ENCODE measurements at regions not wholly inside any gene's neighbourhood (a gene's known extent, or its start where the extent isn't known, plus 50 kb on each side); places are given as distances from the start of the nearest gene placed in this dataset.
"Not testable (repeated sequence)": the region's sequence is repeated elsewhere in the genome, so short reads cannot be mapped to it uniquely, and the experiment has no call there.

DNA sequence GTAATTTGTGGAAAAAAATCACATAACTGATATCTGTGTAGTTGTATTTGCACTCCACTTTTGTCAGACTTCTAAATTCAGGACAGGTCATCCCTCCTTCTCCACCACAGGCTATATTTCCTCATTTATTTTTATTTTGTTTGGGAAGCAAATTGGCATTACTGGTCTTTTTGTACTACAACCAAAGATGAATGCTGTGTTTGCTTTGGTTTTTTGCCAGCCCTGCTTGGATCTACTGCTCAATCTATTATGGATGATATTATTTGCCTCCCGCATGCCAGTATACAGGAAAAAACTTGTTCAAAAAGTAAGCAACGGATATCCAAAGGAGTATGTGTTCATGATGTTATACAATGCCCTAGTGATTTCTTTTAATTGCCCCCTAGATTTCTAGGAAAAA, 948.8 kb downstream of the TRHDE start:
- DNase-seq = no peak

DNA sequence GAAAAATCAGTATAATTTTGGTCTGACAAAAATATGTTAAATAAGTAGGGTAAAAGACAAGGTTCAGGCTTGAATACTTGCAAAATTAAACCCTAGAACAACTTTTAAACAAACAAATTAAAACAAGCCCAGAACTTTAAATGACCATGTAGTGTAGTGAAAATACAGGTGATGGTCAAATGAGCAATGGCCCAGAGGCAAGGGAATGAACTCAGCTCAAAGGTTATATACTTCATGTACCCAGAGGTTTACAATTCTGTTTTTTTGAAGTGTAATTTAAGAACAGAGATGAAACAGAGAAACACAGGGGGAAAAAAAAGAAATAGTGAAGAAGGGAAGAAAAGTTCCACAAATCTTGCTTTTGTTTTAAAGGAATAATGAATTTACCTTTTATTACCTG, 949.2 kb downstream of the TRHDE start:
- DNase-seq = no peak

DNA sequence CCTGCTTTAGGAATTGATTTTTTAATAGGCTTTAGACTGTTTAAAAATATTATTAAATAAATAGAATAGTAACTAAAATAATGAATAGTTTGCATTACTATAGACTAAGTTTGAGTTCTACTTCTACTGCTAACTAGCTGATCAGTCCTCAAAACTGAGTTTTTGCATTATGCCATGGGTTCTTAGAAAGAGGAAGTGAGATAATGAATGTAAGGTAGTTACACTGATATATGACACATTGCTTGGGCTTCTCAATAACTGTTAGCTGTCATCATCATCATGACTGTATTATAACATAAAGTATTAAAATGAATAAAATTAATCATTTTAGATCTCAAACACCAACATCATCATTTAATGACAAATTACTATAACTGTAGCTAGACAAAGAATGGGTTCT, 949.7 kb downstream of the TRHDE start:
- DNase-seq = no peak

DNA sequence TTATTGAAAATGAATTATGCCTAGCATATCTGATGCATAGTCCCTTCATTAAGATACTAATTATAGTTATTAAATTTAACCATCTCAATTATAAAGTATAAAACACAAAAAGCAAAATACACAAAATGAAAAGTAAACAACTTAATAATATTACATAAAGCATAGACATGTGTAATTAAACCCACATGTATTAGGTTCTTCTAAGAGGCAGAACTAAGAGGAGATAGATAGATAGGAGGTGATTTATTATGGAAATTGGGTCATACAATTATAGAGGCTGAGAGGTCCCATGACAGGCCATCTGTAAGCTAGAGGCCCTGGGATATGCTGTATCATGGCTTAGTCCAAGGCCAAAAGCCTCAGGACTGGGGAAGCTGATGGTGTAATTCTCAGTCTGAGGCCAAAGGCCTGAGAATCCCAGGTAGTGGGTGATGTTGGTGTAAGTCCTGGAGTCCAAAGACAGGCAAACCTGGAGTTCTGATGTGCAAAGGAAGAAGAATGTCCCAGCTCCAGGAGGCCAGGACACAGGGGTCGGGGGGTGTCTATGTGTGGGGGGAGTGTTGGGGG, 953.3 kb downstream of the TRHDE start:
- DNase-seq = no peak

DNA sequence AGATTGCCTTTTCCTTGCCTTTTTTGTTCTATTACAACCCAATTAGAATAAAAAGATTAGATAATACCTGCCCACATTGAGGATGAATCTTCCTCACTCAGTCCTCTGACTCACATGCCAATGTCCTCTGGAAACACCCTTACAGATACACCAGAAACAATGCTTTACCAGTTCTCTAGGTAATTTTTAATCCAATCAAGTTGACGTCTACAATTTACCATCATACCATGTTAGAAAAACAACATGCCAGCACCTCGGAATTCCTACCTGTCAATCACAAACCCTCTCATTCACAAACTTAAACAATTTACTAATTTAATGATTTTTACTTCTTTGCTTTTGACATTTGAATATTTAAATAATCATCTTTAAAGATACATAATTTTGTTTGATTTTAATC, 953.8 kb downstream of the TRHDE start:
- DNase-seq = no peak

DNA sequence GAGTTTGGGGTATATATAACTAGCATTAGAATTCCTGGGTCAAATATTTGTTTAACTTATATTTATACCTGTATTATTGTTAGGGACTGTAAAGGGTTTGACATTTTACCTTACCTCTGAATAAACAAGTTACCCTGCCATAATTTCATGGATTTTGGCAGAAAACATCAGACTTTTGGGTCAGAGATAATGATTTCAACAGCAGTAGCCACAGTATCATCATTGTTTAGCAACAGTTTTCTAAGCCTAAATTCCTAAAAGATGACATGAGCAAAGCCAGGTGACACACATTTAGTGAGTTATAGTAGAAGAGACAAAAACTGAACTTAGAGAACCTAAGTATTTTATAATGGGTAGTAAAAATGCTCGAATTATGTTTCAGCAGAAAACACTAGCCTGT, 954.4 kb downstream of the TRHDE start:
- DNase-seq = no peak

DNA sequence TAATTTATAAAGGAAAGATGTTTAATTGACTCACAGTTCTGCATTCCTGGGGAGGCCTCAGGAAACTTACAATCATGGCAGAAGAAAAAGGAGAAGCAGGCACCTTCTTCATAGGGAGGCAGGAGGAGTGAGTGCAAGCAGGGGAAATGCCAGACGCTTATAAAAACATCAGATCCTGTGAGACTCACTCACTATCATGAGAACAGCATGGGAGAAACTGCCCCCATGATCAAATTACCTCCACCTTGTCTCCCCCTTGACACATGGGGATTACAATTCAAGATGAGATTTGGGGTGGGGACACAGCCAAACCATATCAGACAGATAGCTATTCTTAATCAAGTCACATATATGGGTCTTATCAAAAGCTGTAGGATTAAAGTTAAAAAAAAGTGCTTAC, 956.7 kb downstream of the TRHDE start:
- not testable (repeated sequence) for DNase-seq

DNA sequence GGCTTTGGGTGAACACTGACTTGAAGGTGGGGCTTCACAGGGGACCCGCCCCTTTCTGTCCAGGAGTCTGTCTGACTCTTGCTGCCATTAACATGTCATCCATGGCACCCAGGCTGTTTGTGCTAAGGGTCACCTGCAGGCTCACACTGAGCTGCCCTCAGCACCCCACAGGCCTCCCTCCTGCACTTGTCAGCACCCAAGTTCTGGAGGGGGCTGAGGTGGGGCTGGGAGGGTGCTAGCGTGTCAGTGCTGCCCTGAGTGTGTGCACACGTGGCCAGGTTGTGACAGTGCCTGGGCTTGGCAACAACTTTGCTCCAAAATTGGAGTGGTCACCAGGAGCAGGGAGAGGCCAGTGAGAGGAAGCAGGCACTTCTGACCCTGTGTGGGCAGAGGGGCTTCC, 963.2 kb downstream of the TRHDE start:
- DNase-seq = no peak

DNA sequence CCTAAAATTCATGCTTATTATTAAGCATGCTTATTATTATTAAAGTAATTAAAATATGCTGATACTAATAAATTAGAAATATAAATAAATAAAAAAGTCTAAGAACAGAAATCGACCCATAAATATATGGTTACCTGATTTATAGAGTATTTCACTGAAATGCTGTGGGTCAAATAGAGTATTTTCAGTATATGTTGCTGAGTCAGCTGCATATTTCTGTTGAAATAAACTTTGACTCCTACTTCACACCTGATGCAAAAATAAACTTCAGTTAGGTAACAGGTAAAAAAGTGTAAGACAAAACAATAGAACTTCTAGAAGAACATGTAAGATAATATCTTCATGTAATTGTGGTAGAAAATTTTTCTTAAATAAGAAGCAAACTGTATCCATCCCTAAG, 967.9 kb downstream of the TRHDE start:
- DNase-seq = no peak

DNA sequence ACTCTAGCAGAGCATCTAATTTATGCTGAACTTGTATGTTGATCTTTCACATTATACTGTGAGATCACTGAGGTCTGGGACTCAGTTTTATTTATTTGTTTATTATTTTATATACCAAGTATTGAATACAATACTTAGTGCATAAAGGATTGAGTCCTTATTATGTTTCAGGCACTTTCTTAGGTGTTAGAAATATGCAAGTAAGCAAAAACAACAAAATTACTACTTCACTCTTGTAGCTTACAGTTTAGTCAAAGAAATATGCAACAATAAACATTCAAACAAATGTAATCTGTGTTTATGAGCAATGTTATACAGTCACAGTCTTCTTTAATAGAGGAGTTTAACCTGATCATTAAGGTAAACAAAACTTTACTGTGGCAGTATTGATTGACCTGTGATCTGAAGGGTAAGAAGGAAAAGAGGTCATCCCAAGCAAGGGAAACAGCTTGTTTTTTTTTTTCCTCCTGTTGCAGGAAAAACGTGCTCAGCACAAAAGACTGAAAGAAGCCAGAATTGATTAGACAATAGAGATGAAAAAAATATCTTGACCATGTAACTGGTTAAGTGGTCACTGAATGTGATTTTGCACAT, 990.7 kb downstream of the TRHDE start:
- DNase-seq = no peak

DNA sequence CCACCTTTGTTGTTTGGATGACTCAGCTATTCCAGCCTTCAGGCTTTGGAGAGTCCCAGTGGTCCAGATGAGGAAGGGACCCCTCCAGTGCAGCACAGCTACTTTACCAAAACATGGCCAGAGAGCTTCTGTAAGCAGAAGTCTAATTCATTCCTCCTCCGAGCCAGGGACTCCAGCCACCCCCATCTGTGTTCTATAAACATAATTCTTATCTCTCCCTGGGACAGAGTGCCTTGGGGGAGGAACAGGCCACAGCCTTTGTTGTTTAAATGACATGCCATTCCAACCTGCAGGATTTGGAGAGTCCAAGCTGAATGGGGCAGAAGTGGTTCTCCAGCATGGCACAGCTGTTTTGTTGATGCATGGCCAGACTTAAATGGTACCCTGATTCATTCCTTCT, 994.0 kb downstream of the TRHDE start:
- no peak for DNase-seq

DNA sequence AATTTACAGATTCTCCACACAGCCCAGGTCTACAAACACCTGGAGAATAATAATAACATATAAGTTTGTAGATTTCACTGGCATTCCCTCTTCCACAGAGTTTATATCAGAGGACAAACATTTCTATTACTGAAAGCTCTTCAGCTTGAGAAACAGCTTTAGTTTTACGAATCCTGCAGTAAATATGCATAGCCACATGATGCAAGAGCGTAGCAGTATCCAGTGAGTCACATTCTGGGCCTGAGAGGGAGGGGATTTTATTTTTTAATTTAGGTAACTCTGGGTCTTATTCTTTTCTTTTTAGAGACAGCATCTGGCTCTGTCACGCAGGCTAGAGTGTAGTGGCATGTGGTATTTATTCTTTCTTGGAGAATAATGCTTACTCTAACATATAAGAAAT, 1002.8 kb downstream of the TRHDE start:
- DNase-seq = no peak

DNA sequence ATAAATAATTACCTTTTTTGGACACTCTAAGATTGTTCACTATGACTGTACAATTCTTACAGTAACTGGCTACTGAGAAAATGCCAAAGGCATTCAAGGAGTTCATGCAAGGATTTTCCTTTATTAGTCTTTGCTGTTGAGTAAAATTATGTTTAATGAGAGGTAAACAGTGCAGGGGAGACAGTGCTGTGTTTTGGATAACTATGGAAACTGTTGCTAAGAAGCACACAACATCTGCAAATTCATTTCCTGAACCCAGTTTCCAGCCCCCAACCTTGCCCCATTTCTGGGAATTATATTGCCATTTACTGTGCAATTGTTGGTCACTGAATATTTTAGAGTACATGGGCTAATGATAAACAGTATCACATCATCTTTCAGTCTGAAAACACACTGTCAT, 1005.8 kb downstream of the TRHDE start:
- no peak for DNase-seq

DNA sequence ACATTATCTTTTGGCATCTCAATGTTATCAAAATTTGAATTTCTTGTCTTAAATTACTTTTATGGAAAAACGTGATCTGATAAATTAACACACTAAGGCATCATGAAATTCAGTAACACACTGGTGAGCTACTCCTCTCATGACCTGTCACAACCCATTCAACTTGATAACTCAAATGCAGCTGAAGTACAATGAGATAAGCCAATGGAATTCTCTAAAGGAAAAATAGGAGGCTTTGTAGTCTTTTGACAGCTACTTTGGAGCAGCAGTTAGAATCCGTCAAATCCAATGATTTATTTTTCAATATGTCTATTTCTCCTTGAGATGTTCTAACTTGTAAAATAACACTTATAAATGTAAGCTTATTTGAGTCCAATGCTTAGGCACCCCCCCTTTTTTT, 1029.4 kb downstream of the TRHDE start:
- no peak for DNase-seq

DNA sequence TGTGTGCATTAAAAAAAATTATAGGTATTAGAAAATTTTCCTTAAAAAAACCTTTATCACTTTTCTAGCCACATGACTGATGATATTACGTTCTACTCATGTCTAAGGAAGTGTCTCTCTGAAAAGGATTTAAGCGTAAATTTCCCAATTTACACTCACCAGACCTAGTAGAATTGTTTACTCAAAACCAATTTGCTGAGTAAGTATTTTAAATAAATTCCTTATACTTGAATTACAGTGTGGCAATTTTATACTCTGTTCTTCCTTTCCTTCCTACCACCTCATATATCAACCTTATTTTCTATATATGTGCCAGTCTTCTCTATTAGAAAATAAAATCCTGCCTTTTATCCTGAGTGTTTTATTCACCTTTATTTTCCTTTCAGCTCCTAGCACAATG, 1035.1 kb downstream of the TRHDE start:
- no peak for DNase-seq

DNA sequence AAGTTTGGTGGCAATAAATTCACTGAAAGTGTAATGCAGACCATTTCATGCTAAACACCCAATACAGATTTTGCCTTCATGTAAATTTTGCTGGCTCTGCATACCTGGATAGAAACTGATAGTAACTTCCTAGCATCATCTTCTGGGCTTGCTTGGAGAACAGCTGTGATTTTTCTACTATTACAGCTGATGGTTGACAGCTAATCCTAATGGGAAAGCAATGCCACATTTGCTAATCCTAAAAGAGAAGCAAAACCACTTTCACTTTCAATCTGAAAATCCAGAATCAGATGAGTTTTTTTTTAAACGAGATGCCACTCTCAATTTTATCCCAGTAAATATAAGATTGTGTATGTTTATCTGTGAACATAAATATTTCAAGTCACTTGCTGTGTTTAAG, 1035.9 kb downstream of the TRHDE start:
- DNase-seq = no peak

DNA sequence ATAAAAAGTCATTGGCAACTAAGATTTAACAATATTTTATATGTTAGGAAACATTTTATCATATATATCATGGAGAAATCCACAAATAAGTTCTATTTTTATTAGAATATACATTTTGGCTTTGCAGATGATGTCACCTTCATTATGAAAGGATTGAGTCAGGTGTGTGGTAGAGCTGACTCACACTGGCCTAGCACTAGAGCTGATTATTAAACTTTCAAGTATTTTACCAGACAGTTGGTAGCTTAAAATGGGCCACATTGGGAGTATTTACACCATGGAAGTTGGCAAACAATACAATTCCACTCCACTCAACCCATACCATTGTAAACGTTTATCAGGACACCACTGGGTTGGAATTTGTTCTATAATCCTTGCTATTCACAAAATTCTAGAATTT, 1036.6 kb downstream of the TRHDE start:
- DNase-seq = no peak

DNA sequence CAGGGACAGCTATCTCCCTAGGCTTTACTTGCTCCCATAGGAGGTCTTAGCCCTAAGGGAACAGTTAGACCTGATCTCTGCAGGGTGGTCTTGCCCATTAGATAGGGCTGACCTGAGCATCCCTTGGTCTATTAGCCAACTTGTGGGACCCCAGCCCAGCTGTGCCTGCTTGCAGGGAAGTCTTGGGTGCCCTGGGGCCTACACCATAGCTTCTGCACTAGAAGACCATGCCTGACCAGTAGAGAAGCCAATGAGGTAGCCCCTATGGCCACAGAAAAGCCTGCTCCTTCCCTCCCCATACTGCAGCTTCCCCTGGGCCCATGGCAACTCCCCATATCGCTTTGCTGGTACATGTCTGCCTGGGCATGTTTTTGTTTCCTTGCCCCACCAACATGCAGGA, 1049.1 kb downstream of the TRHDE start:
- DNase-seq = no peak

DNA sequence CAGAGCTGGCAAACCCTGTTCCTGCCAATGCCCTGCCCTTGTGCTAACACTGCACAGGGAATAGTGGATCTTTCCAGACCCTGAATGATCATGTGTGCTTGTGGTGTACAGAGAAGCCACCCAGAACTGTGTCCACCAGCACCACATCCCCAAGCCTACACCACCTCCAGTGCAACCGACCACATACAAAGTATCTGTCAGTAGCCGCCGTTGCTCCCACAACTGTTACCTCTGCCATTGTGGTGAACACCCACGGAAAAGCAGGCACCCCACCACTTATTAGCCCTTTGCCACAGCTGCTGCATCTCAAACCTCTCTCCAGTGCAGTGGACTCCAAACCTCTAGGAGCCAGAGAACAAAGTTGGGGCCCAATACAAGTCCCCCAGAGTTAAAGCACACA, 1049.6 kb downstream of the TRHDE start:
- DNase-seq = no peak

DNA sequence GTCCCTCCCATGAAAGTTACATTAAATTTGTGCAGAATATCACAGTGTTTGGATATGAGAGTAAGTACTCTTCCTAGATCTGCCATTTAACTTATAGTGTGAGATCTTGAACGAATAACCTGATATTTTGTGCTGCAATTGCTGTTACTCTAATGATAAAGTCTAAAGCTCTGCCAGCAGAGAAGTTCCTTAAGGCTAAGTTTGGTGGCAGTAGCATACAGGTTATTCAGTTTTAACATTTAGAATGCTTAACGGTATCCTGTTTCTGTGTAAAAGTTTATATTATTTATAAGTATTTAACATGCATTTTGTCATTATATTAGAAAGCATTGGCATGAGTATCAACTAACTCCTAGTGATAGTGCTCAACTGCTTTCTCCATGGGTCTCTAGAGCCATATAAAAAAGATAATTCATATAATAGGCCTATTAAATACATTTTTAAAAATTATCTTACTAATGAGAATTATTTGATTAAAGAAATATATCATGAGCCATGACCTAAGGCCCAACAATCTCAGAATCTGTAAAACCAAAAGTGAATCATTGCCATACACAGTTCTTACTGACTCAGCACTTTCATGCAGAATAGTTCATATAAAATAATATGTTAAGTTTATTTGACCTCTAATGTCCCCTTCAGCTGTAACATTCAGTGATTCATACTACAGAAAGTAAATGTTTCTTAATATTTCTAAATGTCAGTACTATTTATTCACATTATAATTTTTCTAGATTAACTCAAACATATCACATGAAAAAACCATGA, 1058.6 kb downstream of the TRHDE start:
- DNase-seq = no peak

DNA sequence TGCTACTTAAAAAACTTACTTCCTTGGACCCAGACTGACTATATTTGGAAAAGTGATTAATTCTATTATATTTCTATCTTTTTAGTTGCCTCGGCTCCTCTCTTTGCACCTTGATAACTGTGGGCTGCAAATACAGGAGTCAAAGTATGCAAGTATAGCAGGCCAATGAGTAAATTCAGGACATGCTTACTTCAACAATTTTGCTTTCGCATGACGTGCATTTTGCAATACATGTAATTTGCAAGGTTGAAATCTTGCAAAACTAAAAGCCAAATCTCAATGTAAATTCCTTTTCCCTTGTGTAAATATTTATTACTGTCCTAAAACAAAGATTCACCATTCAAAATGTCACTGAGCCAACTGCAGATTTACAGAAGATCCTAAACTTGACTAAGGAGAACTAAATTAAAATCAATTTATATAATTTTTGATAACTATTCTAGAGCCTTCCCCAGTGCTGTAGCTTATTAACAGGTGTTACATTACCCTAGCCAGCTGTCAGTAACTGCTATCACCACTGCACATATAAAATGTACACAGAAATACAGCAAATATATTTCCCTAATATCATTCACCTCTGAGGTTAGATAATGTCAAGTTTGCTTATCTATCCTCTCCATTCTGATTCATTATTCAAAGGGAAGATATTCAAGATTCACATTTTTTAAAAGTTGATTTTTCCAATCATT, 1069.5 kb downstream of the TRHDE start:
- no peak for DNase-seq

DNA sequence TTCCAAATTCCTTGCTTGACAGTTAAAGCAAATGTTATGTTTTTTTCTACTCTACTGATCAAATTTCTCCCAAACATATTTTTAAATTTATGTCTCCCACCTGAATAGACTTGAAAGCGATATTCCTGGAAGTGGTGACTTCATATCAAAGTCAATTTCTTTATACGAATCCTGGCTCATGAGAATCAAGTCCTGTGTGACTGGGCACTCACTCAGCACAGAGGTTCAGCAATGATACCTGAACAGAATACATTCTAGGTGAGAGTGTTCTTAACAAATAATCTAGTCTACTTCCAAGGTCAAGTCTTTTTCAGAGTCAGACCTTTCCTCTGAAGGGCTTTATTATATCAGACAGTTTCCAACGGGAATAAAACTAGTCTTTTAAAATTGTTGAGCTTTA, 1070.6 kb downstream of the TRHDE start:
- DNase-seq = no peak

DNA sequence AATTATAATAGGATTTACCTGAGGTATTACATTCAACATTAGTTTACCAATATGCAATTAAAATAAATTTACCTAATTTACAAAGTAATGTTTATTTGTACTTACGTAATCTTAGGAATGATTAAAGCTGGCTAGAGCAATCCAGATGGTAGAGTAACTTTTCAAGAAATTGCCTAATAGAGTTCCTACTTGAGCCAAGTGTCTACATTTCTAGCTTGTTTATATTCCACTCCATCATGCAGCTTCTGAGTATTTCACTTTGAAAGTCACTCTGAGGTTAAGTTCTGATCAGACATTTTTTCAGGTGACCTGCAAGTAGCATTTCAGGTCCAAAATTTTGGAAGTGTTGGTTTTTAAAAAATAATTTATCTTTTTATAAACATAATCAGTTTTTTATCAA, 1080.7 kb downstream of the TRHDE start:
- DNase-seq = no peak

All from T-helper 1 cell (primary cell).